Tibial nerve (tissue), 4 donors: ENCODE measurements at regions not wholly inside any gene's neighbourhood (a gene's known extent, or its start where the extent isn't known, plus 50 kb on each side); places are given as distances from the start of the nearest gene placed in this dataset.

Source experiments
- CTCF ChIP-seq, 5 experiments: fragments of 200-600 bp in 3 of 5; fragments of 450-650 bp in 2 of 5; sonication (generic) in 3 of 5; IDR thresholded peaks; one replicate each; pipeline ENCODE4 v1.5.1; 2016 to 2019; ENCODE audit warnings: antibody characterized with exemption in 5 of 5, mild to moderate bottlenecking in 3 of 5, moderate library complexity in 2 of 5
- EP300 ChIP-seq, 2 donors: sonication (generic); formaldehyde crosslinking; IDR thresholded peaks; one replicate each; pipeline ENCODE4 v1.6.1; 2017; ENCODE audit warnings: antibody characterized with exemption in 2 of 2, mild to moderate bottlenecking in 1 of 2
- POLR2A ChIP-seq, 2 donors: fragments of 450-650 bp; IDR thresholded peaks; one replicate each; pipeline ENCODE4 v1.6.1; 2017; ENCODE audit warnings: antibody characterized with exemption in 2 of 2, mild to moderate bottlenecking in 2 of 2, moderate library complexity in 2 of 2

DNA sequence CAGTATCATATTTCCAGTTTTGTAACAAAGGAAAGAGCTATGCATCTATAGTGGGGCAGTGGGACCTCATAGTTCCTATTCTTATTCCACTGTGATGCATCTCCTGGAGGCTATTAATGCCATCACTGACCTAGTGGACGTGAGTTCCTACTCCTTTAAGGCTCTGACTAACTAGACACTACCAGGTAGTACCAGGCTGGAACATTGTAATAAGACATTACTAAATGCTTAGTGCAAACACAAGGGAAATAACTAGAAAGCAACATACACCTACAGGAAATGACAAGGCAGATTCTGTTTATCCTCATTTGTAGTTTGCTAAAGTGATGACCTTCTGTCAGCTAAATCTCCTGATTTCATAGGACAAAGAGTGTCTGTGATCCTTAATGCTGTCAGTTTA lies 192.5 kb downstream of the POSTN start:
- TF ChIP-seq CTCF (IDR thresholded peaks at IDR 0.05) (no peak), POLR2A (IDR thresholded peaks at IDR 0.05) (no peak), EP300 (IDR thresholded peaks at IDR 0.05) (no peak)
